GM20431 (cell line): ENCODE measurements at regions not wholly inside any gene's neighbourhood (a gene's known extent, or its start where the extent isn't known, plus 50 kb on each side); places are given as distances from the start of the nearest gene placed in this dataset.

Experiments
- in situ Hi-C: fragments of 300-500 bp; cut with MseI, MboI; formaldehyde crosslinking; loops from one replicate; pipeline ENCODE4 v1.15.0; 2020; ENCODE audit warnings: low sequenced_read_pairs; ENCODE audit not compliant: unreplicated experiment

GRCh38 chr2:174697255-174697654 is 67.0 kb downstream of the CHRNA1 start:
- in situ Hi-C loops: loop anchor here (25.0 kb wide), 1 partner anchor 235 kb away; no protein-coding TSS in a partner anchor

- in situ Hi-C loops: loop anchor here (25.0 kb wide), 1 partner anchor 233 kb away; no protein-coding TSS in a partner anchor
These were observed 69.4 kb downstream of the CHRNA1 start for GRCh38 chr2:174694920-174695319.

- in situ Hi-C loops: loop anchor here (25.0 kb wide), 1 partner anchor 232 kb away; no protein-coding TSS in a partner anchor
These were observed 69.9 kb downstream of the CHRNA1 start for GRCh38 chr2:174694196-174694878.

DNA sequence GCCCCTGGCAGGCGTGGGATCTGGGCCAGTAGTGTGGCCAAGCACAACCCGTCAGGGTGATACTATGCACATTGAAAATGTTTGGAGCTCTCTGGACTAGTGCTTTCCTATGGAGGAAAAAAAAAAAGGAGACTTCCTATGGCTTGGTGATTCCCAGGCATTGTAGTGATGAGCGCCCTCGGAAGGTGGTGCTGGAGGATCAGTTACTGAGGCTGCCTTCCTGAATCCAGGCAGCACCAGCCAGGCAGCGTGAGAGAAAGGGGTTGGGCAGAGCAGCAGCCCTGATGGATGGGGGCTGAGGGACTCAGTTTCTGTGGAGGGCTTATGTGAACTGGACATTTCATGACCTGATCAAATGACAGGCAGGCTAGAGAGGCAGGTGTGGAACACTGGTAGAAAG is 70.9 kb downstream of the CHRNA1 start:
- in situ Hi-C loops: loop anchor here (25.0 kb wide), 1 partner anchor 231 kb away; no protein-coding TSS in a partner anchor

- in situ Hi-C loops: loop anchor here (25.0 kb wide), 1 partner anchor 230 kb away; no protein-coding TSS in a partner anchor
These were observed 71.9 kb downstream of the CHRNA1 start for GRCh38 chr2:174692256-174692919.

DNA sequence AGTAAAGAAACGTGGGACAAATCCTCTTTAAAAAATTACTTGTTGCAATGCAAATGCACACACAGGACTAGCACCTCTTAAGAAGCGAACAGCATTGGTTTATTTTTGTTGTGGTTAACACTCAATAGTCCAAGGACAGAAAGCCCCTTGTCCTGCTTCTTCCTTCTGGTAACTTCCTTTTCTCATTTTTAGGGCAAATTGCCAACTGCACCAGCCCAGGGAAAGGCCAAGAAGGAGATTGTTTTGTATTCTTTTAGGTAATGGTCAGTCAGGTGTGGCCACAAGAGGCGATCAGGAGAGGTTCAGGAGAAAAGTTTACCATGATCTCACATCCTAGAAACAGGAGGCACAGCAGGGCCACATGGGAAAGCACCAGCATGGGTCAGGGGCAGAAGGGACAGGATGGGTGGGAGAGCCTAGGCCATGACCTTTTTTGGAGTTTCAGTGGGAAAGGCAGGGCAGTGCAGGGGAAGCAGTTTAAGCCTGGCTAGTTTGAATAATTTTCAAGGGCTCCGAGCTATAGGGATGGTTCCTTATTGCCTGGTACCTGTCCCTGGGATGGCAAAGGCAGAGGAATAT is 73.0 kb downstream of the CHRNA1 start:
- in situ Hi-C loops: loop anchor here (25.0 kb wide), 1 partner anchor 229 kb away; no protein-coding TSS in a partner anchor

DNA sequence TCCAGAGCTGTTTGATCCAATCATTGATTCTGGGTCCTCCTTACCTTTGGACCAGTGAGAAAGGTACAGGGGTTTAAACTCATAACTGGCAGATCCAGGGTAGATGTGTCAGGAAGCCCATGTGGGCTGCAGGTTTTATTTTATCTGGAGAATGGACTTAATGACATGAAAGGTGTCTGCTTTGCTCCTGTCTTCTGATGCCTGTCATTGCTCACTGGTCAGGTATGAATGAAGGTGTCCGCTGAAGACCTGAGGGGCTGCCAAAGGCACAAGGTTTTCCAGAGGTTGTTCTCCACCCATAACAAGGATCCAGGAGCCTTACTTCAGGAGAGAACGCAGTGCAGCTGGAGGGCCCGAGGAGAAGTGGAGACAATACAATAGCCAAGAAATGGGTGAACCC is 74.2 kb downstream of the CHRNA1 start:
- in situ Hi-C loops: loop anchor here (25.0 kb wide), 1 partner anchor 228 kb away; no protein-coding TSS in a partner anchor

DNA sequence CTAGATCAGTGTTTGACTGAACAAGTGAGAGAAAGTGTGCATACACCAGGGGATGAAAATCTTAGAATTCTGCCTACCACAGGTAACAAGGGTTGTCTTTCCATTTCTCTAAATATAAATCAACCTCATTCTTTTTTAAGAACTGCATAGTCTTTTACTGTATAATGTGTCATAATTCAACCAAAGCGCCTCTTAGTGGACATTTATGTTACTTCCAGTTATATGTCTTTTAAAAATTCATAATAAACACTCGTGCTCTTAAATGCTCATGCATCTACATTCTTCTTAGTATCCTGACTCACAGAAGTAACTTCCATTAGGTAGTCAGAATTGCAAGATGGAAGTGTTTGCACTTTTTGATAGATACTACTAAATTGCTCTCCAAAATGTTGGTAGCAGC is 76.2 kb downstream of the CHRNA1 start:
- in situ Hi-C loops: loop anchor here (10.0 to 25.0 kb wide), 2 partner anchors 103 to 226 kb away; no protein-coding TSS in a partner anchor

GRCh38 chr2:174686430-174686829 is 77.8 kb downstream of the CHRNA1 start:
- in situ Hi-C loops: loop anchor here (10.0 to 25.0 kb wide), 2 partner anchors 102 to 224 kb away; no protein-coding TSS in a partner anchor

DNA sequence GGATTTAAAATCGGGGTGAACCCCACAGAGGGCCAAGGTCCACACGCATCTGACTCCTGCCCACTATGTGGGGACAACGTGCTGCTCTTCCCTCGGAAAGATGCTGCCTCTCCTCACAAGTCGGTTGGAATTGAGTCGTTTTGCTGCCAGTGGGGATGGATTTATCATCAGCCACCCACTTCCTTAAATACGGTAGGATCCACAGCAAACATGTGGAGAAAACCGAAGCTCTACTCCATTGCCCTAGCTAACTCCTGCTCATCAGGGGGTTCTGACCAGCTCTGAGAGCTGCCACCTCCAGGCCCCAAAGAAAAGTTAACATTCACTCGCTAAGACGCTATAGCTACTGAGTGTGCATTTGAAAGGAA is 80.9 kb downstream of the CHRNA1 start:
- in situ Hi-C loops: loop anchor here (10.0 to 25.0 kb wide), 2 partner anchors 99 to 221 kb away; no protein-coding TSS in a partner anchor

DNA sequence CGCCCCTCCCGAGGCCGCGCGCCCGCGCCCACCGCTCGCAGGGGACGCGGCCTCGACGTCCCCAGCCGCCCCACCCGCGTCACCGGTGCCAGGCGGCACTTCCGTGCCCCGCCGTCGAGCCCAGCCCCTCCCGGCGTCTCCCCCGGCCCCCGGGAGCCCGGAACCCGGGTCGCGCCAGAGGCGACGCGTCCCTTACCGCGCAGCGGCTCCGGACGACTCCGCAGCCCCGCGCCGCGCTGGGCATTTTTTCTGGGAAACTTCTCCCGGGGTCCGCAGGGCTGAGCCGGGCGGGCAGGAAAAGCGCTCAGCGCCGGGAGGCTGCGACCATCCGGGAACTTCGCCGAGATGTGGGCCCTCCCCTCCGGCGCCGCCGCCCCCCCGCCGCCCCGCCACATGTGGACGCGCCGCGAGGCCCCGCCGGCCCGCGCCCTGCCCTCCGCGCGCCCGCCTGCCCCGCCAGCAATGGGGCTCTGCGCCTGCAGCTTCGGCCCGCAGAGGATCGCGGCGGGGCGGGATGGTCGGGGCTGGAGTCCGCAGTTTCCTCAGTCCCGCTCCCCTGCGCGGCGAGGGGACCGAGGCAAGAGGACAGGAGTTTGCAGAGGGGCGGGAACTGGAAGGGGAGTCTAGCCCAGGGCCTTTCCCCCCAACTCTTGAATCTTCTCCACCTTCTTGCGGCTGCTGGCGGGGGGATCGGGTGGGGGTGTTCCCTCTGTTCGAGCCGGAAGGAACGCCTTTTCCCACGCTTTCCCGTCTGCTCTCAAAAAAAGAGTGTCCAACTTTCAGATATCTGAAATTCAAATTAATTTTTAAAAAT is 81.5 kb downstream of the CHRNA1 start:
- in situ Hi-C loops: loop anchor here (10.0 to 25.0 kb wide), 2 partner anchors 98 to 220 kb away; no protein-coding TSS in a partner anchor

- in situ Hi-C loops: loop anchor here (10.0 to 25.0 kb wide), 2 partner anchors 97 to 220 kb away; no protein-coding TSS in a partner anchor
These were observed 82.2 kb downstream of the CHRNA1 start for GRCh38 chr2:174682007-174682577.

DNA sequence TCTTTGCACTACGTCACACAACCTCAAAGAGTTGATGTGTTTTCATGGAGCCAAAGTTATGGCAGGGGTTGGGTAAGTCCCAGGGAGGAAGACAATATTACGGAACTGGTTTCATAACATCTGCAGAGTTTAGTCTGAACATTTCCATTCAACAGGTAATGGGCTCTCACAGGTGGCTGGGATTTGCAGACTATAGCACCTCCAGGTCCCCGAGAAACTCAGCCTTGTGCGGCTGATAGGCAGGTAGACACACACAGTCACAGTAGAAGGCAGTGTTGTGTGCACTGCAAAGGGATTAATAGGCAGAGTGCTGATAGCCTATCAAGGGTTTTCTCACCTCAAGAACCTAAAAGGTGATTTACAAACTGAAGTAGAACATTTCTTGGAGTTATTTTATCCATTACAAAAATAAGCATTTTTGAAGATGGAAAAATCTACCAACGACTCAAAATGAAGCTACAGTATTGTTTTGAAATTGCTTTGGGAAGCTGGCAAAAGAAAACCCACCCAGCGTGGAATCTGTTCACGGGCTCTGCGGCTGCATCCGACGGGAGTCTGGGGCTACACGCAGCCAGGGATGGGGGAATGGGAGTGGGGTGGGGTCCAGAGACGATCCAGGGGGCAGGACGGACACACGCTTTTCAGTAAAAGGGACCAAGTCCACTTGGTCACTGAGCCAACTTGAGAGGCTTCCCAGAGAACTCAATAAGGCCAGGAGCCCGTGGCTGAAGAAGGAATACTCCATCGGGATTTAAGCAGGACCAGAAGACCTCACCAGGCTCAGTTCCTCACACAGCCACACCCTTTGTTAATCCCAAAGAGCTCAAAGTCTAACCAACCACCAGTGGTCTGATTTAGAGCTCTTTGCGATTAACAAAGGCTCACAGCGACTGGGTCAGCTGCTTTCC is 82.9 kb downstream of the CHRNA1 start:
- in situ Hi-C loops: loop anchor here (10.0 to 25.0 kb wide), 2 partner anchors 97 to 219 kb away; no protein-coding TSS in a partner anchor

DNA sequence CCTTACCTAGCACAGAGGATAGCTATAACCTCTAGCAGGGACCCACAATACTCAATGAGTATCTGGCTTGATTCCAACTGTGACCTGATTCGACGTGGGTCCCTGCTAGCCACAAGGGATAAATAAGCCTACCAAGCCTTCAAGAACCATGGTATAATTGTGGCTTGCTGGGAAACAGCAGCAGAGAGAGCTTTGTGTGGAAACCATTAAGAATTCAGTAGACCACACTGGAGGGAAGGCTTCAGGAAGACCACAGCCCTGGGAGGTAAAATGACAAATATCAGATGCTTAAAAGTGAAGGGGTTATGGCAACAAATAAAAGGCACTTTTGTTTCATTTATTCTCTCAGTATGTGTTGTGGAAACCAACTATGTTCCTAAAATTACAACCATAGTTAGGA is 82.6 kb upstream of the WIPF1 start:
- in situ Hi-C loops: loop anchor here (10.0 to 25.0 kb wide), 2 partner anchors 95 to 218 kb away; no protein-coding TSS in a partner anchor

- in situ Hi-C loops: loop anchor here (25.0 kb wide), 1 partner anchor 216 kb away; no protein-coding TSS in a partner anchor
These were observed 80.8 kb upstream of the WIPF1 start for GRCh38 chr2:174678395-174678794.

GRCh38 chr2:174675615-174676014 is 78.0 kb upstream of the WIPF1 start:
- in situ Hi-C loops: loop anchor here (25.0 kb wide), 1 partner anchor 213 kb away; no protein-coding TSS in a partner anchor

GRCh38 chr2:174673876-174674275 is 76.3 kb upstream of the WIPF1 start:
- in situ Hi-C loops: no loop called here

GRCh38 chr2:174673440-174673839 is 75.8 kb upstream of the WIPF1 start:
- in situ Hi-C loops: no loop called here
